IMR-90 (cell line): ENCODE measurements at regions not wholly inside any gene's neighbourhood (a gene's known extent, or its start where the extent isn't known, plus 50 kb on each side); places are given as distances from the start of the nearest gene placed in this dataset.

Experiments
- ATAC-seq: fragments of 200-7000 bp; cut with Tn5 transposase; 2 replicates; pipeline ENCODE4 v1.9.1; 2020; ENCODE audit warnings: low read depth, mild to moderate bottlenecking, moderate library complexity
- BruUV-seq: library from RNA; stranded (reverse); fragments of 400-500 nt; replicated peaks from 2 replicates; lab custom pipeline; 2021; lab: Mats Ljungman, UMichigan
- CTCF ChIA-PET: fragments of 300-600 bp; formaldehyde crosslinking; extraction: SDS; loops from one replicate; lab custom pipeline; 2021; ENCODE audit warnings: antibody characterized with exemption; lab: Yijun Ruan, JAX
- POLR2A ChIA-PET: fragments of 300-600 bp; sonication (Branson Sonifier 250); formaldehyde crosslinking; loops from one replicate; lab custom pipeline; 2022; ENCODE audit warnings: antibody characterized with exemption; ENCODE audit not compliant: unreplicated experiment; lab: Charles Lee
- DNase-seq: peaks from one replicate; pipeline ENCODE4 v3.0.0; 2013
- H2AFZ ChIP-seq: replicated peaks from 2 replicates; pipeline ENCODE3; 2013; ENCODE audit warnings: low read length, mild to moderate bottlenecking; ENCODE audit not compliant: poor library complexity
- H2AK5ac ChIP-seq: 2 replicates; pipeline ENCODE4 v1.6.1; 2013; ENCODE audit warnings: low read depth, low read length, inconsistent platforms
- H2AK9ac ChIP-seq: replicated peaks from 2 replicates; pipeline ENCODE3; 2013; ENCODE audit warnings: mild to moderate bottlenecking, low read depth, low read length, moderate library complexity; ENCODE audit not compliant: poor library complexity
- H2BK120ac ChIP-seq: 2 replicates; pipeline ENCODE4 v1.6.1; 2013; ENCODE audit warnings: low read depth, low read length, inconsistent platforms
- H2BK15ac ChIP-seq: 3 replicates; pipeline ENCODE4 v1.6.1; 2013; ENCODE audit warnings: low read depth, low read length, inconsistent platforms
- H2BK20ac ChIP-seq: 2 replicates; pipeline ENCODE4 v1.6.1; 2013; ENCODE audit warnings: low read depth, mild to moderate bottlenecking, inconsistent platforms, low read length, moderate library complexity
- H2BK5ac ChIP-seq: 2 replicates; pipeline ENCODE4 v1.6.1; 2013; ENCODE audit warnings: mild to moderate bottlenecking, low read depth, low read length, inconsistent platforms; ENCODE audit not compliant: poor library complexity, severe bottlenecking
- H3K14ac ChIP-seq: replicated peaks from 2 replicates; pipeline ENCODE4 v1.6.1; 2013; ENCODE audit warnings: low read depth, low read length, inconsistent platforms
- H3K18ac ChIP-seq: 2 replicates; pipeline ENCODE4 v1.6.1; 2013; ENCODE audit warnings: low read depth, low read length, control low read depth
- H3K23ac ChIP-seq: 2 replicates; pipeline ENCODE4 v1.6.1; 2013; ENCODE audit warnings: low read depth, low read length, inconsistent platforms
- H3K27ac ChIP-seq: 2 replicates; pipeline ENCODE4 v1.5.1; 2013; ENCODE audit warnings: mild to moderate bottlenecking, control low read depth, low read length; ENCODE audit not compliant: insufficient read depth
- H3K27me3 ChIP-seq: 2 replicates; pipeline ENCODE4 v1.6.1; 2013; ENCODE audit warnings: low read length; ENCODE audit not compliant: control insufficient read depth, insufficient read depth
- H3K36me3 ChIP-seq: 2 replicates; pipeline ENCODE4 v1.6.1; 2013; ENCODE audit warnings: low read length, mixed read lengths; ENCODE audit not compliant: control insufficient read depth, insufficient read depth
- H3K4ac ChIP-seq: 2 replicates; pipeline ENCODE4 v1.6.1; 2013; ENCODE audit warnings: low read depth, low read length, inconsistent platforms
- H3K4me1 ChIP-seq: 2 replicates; pipeline ENCODE4 v1.6.1; 2013; ENCODE audit warnings: low read length, mixed read lengths; ENCODE audit not compliant: control insufficient read depth, insufficient read depth
- H3K4me2 ChIP-seq: 2 replicates; pipeline ENCODE4 v1.6.1; 2013; ENCODE audit warnings: low read depth, mild to moderate bottlenecking, control low read depth, low read length, moderate library complexity
- H3K4me3 ChIP-seq: 2 replicates; pipeline ENCODE4 v1.5.1; 2013; ENCODE audit warnings: low read depth, mild to moderate bottlenecking, control low read depth, low read length, moderate library complexity; ENCODE audit not compliant: insufficient read depth
- H3K56ac ChIP-seq: 2 replicates; pipeline ENCODE4 v1.6.1; 2013; ENCODE audit warnings: low read length, inconsistent platforms; ENCODE audit not compliant: insufficient read depth; ENCODE audit errors: extremely low read depth
- H3K79me1 ChIP-seq, 2 experiments: 2 replicates each; pipeline ENCODE4 v1.6.1; 2013; ENCODE audit warnings: low read length in 2 of 2, inconsistent platforms in 1 of 2, low read depth in 1 of 2
- H3K9ac ChIP-seq: 2 replicates; pipeline ENCODE4 v1.6.1; 2013; ENCODE audit warnings: low read depth, low read length, control low read depth
- H3K9me1 ChIP-seq: 2 replicates; pipeline ENCODE4 v1.6.1; 2013; ENCODE audit warnings: low read length, inconsistent platforms; ENCODE audit not compliant: insufficient read depth
- H3K9me3 ChIP-seq: 2 replicates; pipeline ENCODE4 v1.6.1; 2013; ENCODE audit warnings: low read length; ENCODE audit not compliant: control insufficient read depth, insufficient read depth
- H4K20me1 ChIP-seq: 2 replicates; pipeline ENCODE4 v1.6.1; 2013; ENCODE audit warnings: low read length, inconsistent platforms; ENCODE audit not compliant: insufficient read depth
- H4K5ac ChIP-seq: 2 replicates; pipeline ENCODE4 v1.6.1; 2013; ENCODE audit warnings: mild to moderate bottlenecking, low read depth, low read length, control low read depth
- H4K8ac ChIP-seq, 2 experiments: 2 replicates each; pipeline ENCODE4 v1.6.1; 2013; ENCODE audit warnings: low read depth in 2 of 2, low read length in 2 of 2, control low read depth in 1 of 2, inconsistent platforms in 1 of 2
- H4K91ac ChIP-seq: 2 replicates; pipeline ENCODE4 v1.6.1; 2013; ENCODE audit warnings: low read depth, low read length, inconsistent platforms; ENCODE audit not compliant: insufficient read depth
- MAFK ChIP-seq: IDR thresholded peaks from 2 replicates; pipeline ENCODE4 v1.6.1; 2012; ENCODE audit warnings: low read depth, low read length, improper control_type of control experiment
- MAZ ChIP-seq: IDR thresholded peaks from 2 replicates; pipeline ENCODE4 v1.6.1; 2012; ENCODE audit warnings: low read depth, mild to moderate bottlenecking, low read length, improper control_type of control experiment, moderate library complexity, borderline replicate concordance
- RFX5 ChIP-seq: IDR thresholded peaks from 2 replicates; pipeline ENCODE4 v1.8.0; 2012; ENCODE audit warnings: low read depth, mild to moderate bottlenecking, low read length, moderate library complexity
- WGBS, 2 experiments: methylation state at CpG; one replicate each; pipeline versions ENCODE4 v1.1.5 to v1.1.7; 2013; ENCODE audit warnings: missing lambda C conversion rate in 2 of 2; ENCODE audit not compliant: insufficient read length in 1 of 2; ENCODE audit errors: extremely low coverage in 2 of 2; 5-methylcytosine and 5-hydroxymethylcytosine counted together
- dilution Hi-C: fragments of 300-500 bp; cut with HindIII; formaldehyde crosslinking; loops from one replicate; pipeline ENCODE4 v1.14.3; 2018; ENCODE audit warnings: low sequenced_read_pairs; ENCODE audit not compliant: unreplicated experiment
- in situ Hi-C: fragments of 300-500 bp; cut with MboI; formaldehyde crosslinking; loops from 3 replicates; pipeline ENCODE4 v1.14.3; 2019; ENCODE audit warnings: low sequenced_read_pairs, inconsistent platforms, mixed read lengths
- intact Hi-C: fragments of 100-400 bp; cut with micrococcal nuclease; formaldehyde crosslinking; loops from 2 replicates; pipeline ENCODE4 v1.10.0; 2022
- TF ChIP-seq, protein P1 (sequence below): fragments of 150-350 bp; IDR thresholded peaks from 2 replicates; pipeline ENCODE4 v1.6.1; 2017; ENCODE audit warnings: mild to moderate bottlenecking, antibody characterized with exemption, low read length, low read depth

GRCh38 chr1:87706779-87707228 is 378.1 kb downstream of the LMO4 start:
- Histone ChIP-seq H2AK5ac (no peak overlapping the region), H3K9me3 (peaks cover 3% of the 10 kb centered on the region; the same call in 1 of the 2 replicates), H2BK5ac (no peak overlapping the region), H3K27me3 (no peaks in the 10 kb centered on the region), H3K4ac (no peak overlapping the region), H3K4me3 (no peak overlapping the region), H4K8ac (no peak overlapping the region), H3K14ac (no peak overlapping the region), H4K20me1 (no peaks in the 10 kb centered on the region), H3K79me1 (no peaks in the 10 kb centered on the region), H4K91ac (no peak overlapping the region), H3K9ac (no peak overlapping the region), H3K27ac (no peak overlapping the region), H2BK15ac (no peak overlapping the region), H2AK9ac (no peak overlapping the region), H2BK120ac (no peak overlapping the region), H3K4me2 (no peak overlapping the region), H3K23ac (no peak overlapping the region), H3K4me1 (no peaks in the 10 kb centered on the region), H3K18ac (no peak overlapping the region), H4K5ac (no peak overlapping the region), H2BK20ac (no peak overlapping the region), H3K36me3 (no peaks in the 10 kb centered on the region), H3K56ac (no peak overlapping the region), H3K9me1 (no peaks in the 10 kb centered on the region), H2AFZ (no peak overlapping the region)
- CTCF ChIA-PET = no interaction called here
- WGBS, 2 experiments = no CpG with 5 or more reads among the region's 5 CpGs
- TF ChIP-seq MAFK (no peak), RFX5 (no peak), MAZ (no peak)
- TF ChIP-seq, protein P1, sequence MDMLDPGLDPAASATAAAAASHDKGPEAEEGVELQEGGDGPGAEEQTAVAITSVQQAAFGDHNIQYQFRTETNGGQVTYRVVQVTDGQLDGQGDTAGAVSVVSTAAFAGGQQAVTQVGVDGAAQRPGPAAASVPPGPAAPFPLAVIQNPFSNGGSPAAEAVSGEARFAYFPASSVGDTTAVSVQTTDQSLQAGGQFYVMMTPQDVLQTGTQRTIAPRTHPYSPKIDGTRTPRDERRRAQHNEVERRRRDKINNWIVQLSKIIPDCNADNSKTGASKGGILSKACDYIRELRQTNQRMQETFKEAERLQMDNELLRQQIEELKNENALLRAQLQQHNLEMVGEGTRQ = no peak
- in situ Hi-C loops = no loop called here
- dilution Hi-C loops = no loop called here
- intact Hi-C loops = no loop called here
- BruUV-seq = no TSS peak
- ATAC-seq (peak; percentile 48), DNase-seq (peak; percentile 48)
- POLR2A ChIA-PET = no interaction called here
